HK-2 (cell line): ENCODE measurements at regions not wholly inside any gene's neighbourhood (a gene's known extent, or its start where the extent isn't known, plus 50 kb on each side); places are given as distances from the start of the nearest gene placed in this dataset.
"Not testable (repeated sequence)": the region's sequence is repeated elsewhere in the genome, so short reads cannot be mapped to it uniquely, and the experiment has no call there.

Experiments
- DNase-seq: peaks from one replicate; pipeline ENCODE4 v3.0.0-alpha.2; 2018; ENCODE audit not compliant: unreplicated experiment

- DNase-seq = no peak
Observed at GRCh38 chr22:23437779-23438178, 142.3 kb downstream of the IGLL1 start.

- DNase-seq = not testable (repeated sequence)
Observed at GRCh38 chr22:23437107-23437395, 143.0 kb downstream of the IGLL1 start.

- DNase-seq = peak; percentile 14
Observed at GRCh38 chr22:23436354-23437106, 143.6 kb downstream of the IGLL1 start.

- not testable (repeated sequence) for DNase-seq
Observed at GRCh38 chr22:23435186-23435585, 144.9 kb downstream of the IGLL1 start.

- not testable (repeated sequence) for DNase-seq
Observed at GRCh38 chr22:23434198-23434830, 145.8 kb downstream of the IGLL1 start.

GRCh38 chr22:23433127-23434005 is 146.7 kb downstream of the IGLL1 start:
- DNase-seq = peak; percentile 17

- DNase-seq = not testable (repeated sequence)
Observed at GRCh38 chr22:23432719-23433118, 147.4 kb downstream of the IGLL1 start.

- DNase-seq = no peak
Observed at GRCh38 chr22:23431337-23432072, 148.6 kb downstream of the IGLL1 start.

- not testable (repeated sequence) for DNase-seq
Observed at GRCh38 chr22:23424551-23425068, 155.5 kb downstream of the IGLL1 start.

GRCh38 chr22:23424031-23424430 is 156.1 kb downstream of the IGLL1 start:
- DNase-seq = no peak

- DNase-seq = not testable (repeated sequence)
Observed at GRCh38 chr22:23422281-23422680, 157.8 kb downstream of the IGLL1 start.

- DNase-seq = not testable (repeated sequence)
Observed at GRCh38 chr22:23421300-23421699, 158.8 kb downstream of the IGLL1 start.

- DNase-seq = no peak
Observed at GRCh38 chr22:23419931-23420330, 160.2 kb downstream of the IGLL1 start.

GRCh38 chr22:23419171-23419570 is 160.9 kb downstream of the IGLL1 start:
- no peak for DNase-seq

GRCh38 chr22:23418159-23418788 is 161.8 kb downstream of the IGLL1 start:
- DNase-seq = no peak

GRCh38 chr22:23417327-23417726 is 162.8 kb downstream of the IGLL1 start:
- DNase-seq = not testable (repeated sequence)

GRCh38 chr22:23416169-23416690 is 163.9 kb downstream of the IGLL1 start:
- not testable (repeated sequence) for DNase-seq

GRCh38 chr22:23415490-23415851 is 164.6 kb downstream of the IGLL1 start:
- no peak for DNase-seq

GRCh38 chr22:23414727-23415489 is 165.2 kb downstream of the IGLL1 start:
- no peak for DNase-seq

- no peak for DNase-seq
Observed at GRCh38 chr22:23411739-23412138, 168.4 kb downstream of the IGLL1 start.
